Osteocyte (in vitro differentiated cells): ENCODE measurements at regions not wholly inside any gene's neighbourhood (a gene's known extent, or its start where the extent isn't known, plus 50 kb on each side); places are given as distances from the start of the nearest gene placed in this dataset.

ENCODE experiments used
- DNase-seq: peaks from one replicate; pipeline ENCODE4 v3.0.0; 2021; ENCODE audit warnings: mixed read lengths; ENCODE audit not compliant: unreplicated experiment; ENCODE audit errors: extremely low spot score
- H3K27ac Mint-ChIP-seq: one replicate; pipeline ENCODE4 v1.8.0; 2021; ENCODE audit warnings: mild to moderate bottlenecking, mixed read lengths; ENCODE audit not compliant: unreplicated experiment
- H3K27me3 Mint-ChIP-seq: one replicate; pipeline ENCODE4 v1.8.0; 2021; ENCODE audit warnings: mixed read lengths; ENCODE audit not compliant: unreplicated experiment
- H3K36me3 Mint-ChIP-seq: one replicate; pipeline ENCODE4 v1.8.0; 2021; ENCODE audit warnings: mixed read lengths; ENCODE audit not compliant: unreplicated experiment
- H3K4me1 Mint-ChIP-seq: one replicate; pipeline ENCODE4 v1.8.0; 2021; ENCODE audit warnings: mixed read lengths; ENCODE audit not compliant: unreplicated experiment
- H3K4me3 Mint-ChIP-seq: one replicate; pipeline ENCODE4 v1.8.0; 2021; ENCODE audit warnings: mild to moderate bottlenecking, moderate library complexity, mixed read lengths; ENCODE audit not compliant: unreplicated experiment
- H3K9me3 Mint-ChIP-seq: one replicate; pipeline ENCODE4 v1.8.0; 2021; ENCODE audit warnings: mixed read lengths; ENCODE audit not compliant: unreplicated experiment
- CTCF ChIP-seq: fragments of 200-600 bp; sonication (generic); IDR thresholded peaks from 2 replicates; pipeline ENCODE4 v1.5.0; 2021; ENCODE audit warnings: antibody characterized with exemption, mild to moderate bottlenecking, moderate library complexity

- H3K4me3 Mint-ChIP-seq = no peak overlapping the region
- no peak overlapping the region for H3K27ac Mint-ChIP-seq
- no peak for TF ChIP-seq CTCF
- H3K9me3 Mint-ChIP-seq = peaks cover 9% of the 10 kb centered on the region
- H3K36me3 Mint-ChIP-seq = no peaks in the 10 kb centered on the region
- H3K4me1 Mint-ChIP-seq = no peaks in the 10 kb centered on the region
- H3K27me3 Mint-ChIP-seq = peaks cover 12% of the 10 kb centered on the region
- no peak for DNase-seq
These were observed 156.1 kb downstream of the CHD9NB start for GRCh38 chr16:52896478-52897164.

- Mint-ChIP-seq H3K9me3 (no peaks in the 10 kb centered on the region), H3K4me1 (no peaks in the 10 kb centered on the region)
These were observed 178.7 kb downstream of the CHD9NB start for GRCh38 chr16:52874042-52874441.

GRCh38 chr16:52872731-52873130 is 180.0 kb downstream of the CHD9NB start:
- H3K9me3 Mint-ChIP-seq = no peaks in the 10 kb centered on the region
- H3K27ac Mint-ChIP-seq = no peak overlapping the region
- TF ChIP-seq CTCF = no peak
- H3K4me3 Mint-ChIP-seq = no peak overlapping the region
- DNase-seq = no peak
- H3K27me3 Mint-ChIP-seq = no peaks in the 10 kb centered on the region
- no peaks in the 10 kb centered on the region for H3K4me1 Mint-ChIP-seq
- no peaks in the 10 kb centered on the region for H3K36me3 Mint-ChIP-seq

More at GRCh38 chr16:52874042-52874441, 178.7 kb downstream of the CHD9NB start:
- Mint-ChIP-seq H3K4me3 (no peak overlapping the region), H3K36me3 (no peaks in the 10 kb centered on the region), H3K27me3 (no peaks in the 10 kb centered on the region), H3K27ac (no peak overlapping the region)
- DNase-seq = no peak
- TF ChIP-seq CTCF = no peak

GRCh38 chr16:52871481-52871880 is 181.2 kb downstream of the CHD9NB start:
- Mint-ChIP-seq H3K27ac (no peak overlapping the region), H3K4me3 (no peak overlapping the region), H3K9me3 (no peaks in the 10 kb centered on the region), H3K36me3 (no peaks in the 10 kb centered on the region), H3K27me3 (no peaks in the 10 kb centered on the region), H3K4me1 (no peaks in the 10 kb centered on the region)
- TF ChIP-seq CTCF = no peak
- DNase-seq = no peak

- no peak overlapping the region for H3K4me3 Mint-ChIP-seq
These were observed 183.5 kb downstream of the CHD9NB start for GRCh38 chr16:52869243-52869642.

More at GRCh38 chr16:52869243-52869642, 183.5 kb downstream of the CHD9NB start:
- no peak for TF ChIP-seq CTCF
- H3K4me1 Mint-ChIP-seq = no peaks in the 10 kb centered on the region
- no peaks in the 10 kb centered on the region for H3K36me3 Mint-ChIP-seq
- no peak for DNase-seq
- peaks cover 11% of the 10 kb centered on the region for H3K27me3 Mint-ChIP-seq
- H3K27ac Mint-ChIP-seq = no peak overlapping the region
- H3K9me3 Mint-ChIP-seq = no peaks in the 10 kb centered on the region
